Spleen (tissue), 11 donors: ENCODE measurements at regions not wholly inside any gene's neighbourhood (a gene's known extent, or its start where the extent isn't known, plus 50 kb on each side); places are given as distances from the start of the nearest gene placed in this dataset.

Experiments
- DNase-seq: peaks from one replicate; pipeline ENCODE4 v3.0.0-alpha.2; 2020
- H3K27ac ChIP-seq, 8 donors: fragments of 200-600 bp; sonication (generic) in 7 of 8; 1 replicate in 4 of 8; 2 replicates in 4 of 8; pipeline versions ENCODE4 v1.5.0 to v1.8.0; 2016 to 2021; ENCODE audit warnings: inconsistent platforms in 4 of 8, mild to moderate bottlenecking in 4 of 8, moderate library complexity in 1 of 8
- H3K27me3 ChIP-seq, 7 donors: fragments of 200-600 bp; sonication (generic) in 6 of 7; replicated peaks in 1 of 7; 1 replicate in 4 of 7; 2 replicates in 3 of 7; pipeline versions ENCODE4 v1.5.0 to v1.8.0; 2016 to 2021; ENCODE audit warnings: inconsistent platforms in 3 of 7, mild to moderate bottlenecking in 1 of 7
- H3K36me3 ChIP-seq, 6 donors: fragments of 200-600 bp; sonication (generic) in 5 of 6; 1 replicate in 4 of 6; 2 replicates in 2 of 6; pipeline versions ENCODE4 v1.5.0 to v1.8.0; 2016 to 2021; ENCODE audit warnings: inconsistent platforms in 2 of 6
- H3K4me1 ChIP-seq, 6 donors: fragments of 200-600 bp; sonication (generic) in 5 of 6; 1 replicate in 3 of 6; 2 replicates in 3 of 6; pipeline versions ENCODE4 v1.5.0 to v1.8.0; 2016 to 2021; ENCODE audit warnings: inconsistent platforms in 3 of 6
- H3K4me3 ChIP-seq, 8 donors: fragments of 200-600 bp; sonication (generic) in 7 of 8; 1 replicate in 4 of 8; 2 replicates in 4 of 8; pipeline versions ENCODE4 v1.5.0 to v1.8.0; 2016 to 2021; ENCODE audit warnings: inconsistent platforms in 4 of 8, mild to moderate bottlenecking in 4 of 8, moderate library complexity in 2 of 8
- H3K9me3 ChIP-seq, 8 donors: fragments of 200-600 bp; sonication (generic) in 7 of 8; 1 replicate in 4 of 8; 2 replicates in 4 of 8; pipeline versions ENCODE4 v1.5.0 to v1.8.0; 2016 to 2021; ENCODE audit warnings: inconsistent platforms in 4 of 8
- POLR2A ChIP-seq, 3 donors: fragments of 450-650 bp; IDR thresholded peaks; one replicate each; pipeline ENCODE4 v1.5.1; 2017; ENCODE audit warnings: antibody characterized with exemption in 3 of 3, mild to moderate bottlenecking in 1 of 3
- POLR2AphosphoS5 ChIP-seq, 3 donors: sonication (generic); formaldehyde crosslinking; IDR thresholded peaks; one replicate each; pipeline ENCODE4 v1.5.1; 2017; ENCODE audit warnings: antibody characterized with exemption in 3 of 3
- WGBS, 5 donors: extraction: QIAGEN DNeasy Blood & Tissue Kit in 3 of 5; methylation state at CpG; one replicate each; pipeline versions ENCODE4 v1.1.5 to v1.1.7; 2013 to 2018; 5-methylcytosine and 5-hydroxymethylcytosine counted together
- intact Hi-C: fragments of 100-400 bp; cut with DNase I; formaldehyde crosslinking; loops from one replicate; pipeline ENCODE4 v1.15.0; 2023; ENCODE audit warnings: low total_unique reads
- TF ChIP-seq, protein P1 (sequence below), 11 experiments: fragments of 200-600 bp in 7 of 11; fragments of 450-650 bp in 4 of 11; sonication (generic) in 4 of 11; IDR thresholded peaks in 8 of 11; conservative IDR thresholded peaks in 3 of 11; 1 replicate in 7 of 11; 2 replicates in 4 of 11; pipeline versions ENCODE4 v1.4.0 to v1.8.0; 2016 to 2021; ENCODE audit warnings: antibody characterized with exemption in 11 of 11, inconsistent platforms in 4 of 11, mild to moderate bottlenecking in 1 of 11
- donor health status: healthy with polysubstance abuse.
- donor health status: DM: no; HTN: no; CAD: no; lungs with moderate emphysema.
- donor health status: DM: no; HTN: no; CAD: no.
- donor health status: Bipolar disorder and iron deficiency.
- donor health status: healthy.
- donor health status: DM: no; HTN: no; CAD: no.
- donor health status: DM: yes; HTN: yes; CAD: no.

DNA sequence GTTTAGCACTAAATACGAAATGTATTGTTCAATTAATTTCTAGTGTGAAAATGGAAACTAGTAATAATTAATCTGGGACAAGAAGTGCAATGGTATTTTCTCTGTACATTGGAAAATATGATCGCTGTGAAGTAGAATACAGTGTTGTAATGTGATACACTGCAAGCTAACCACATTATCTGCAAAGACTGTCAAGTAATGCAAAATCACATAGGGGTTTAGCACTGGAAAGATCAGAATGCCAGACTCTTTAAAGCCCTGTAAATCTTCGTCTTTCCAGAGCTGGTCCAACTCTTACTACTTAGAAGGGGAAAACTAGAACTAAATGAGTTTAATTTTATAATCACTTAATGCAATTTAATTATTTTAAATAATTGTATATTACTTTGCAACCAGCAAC lies 544.5 kb upstream of the ANO3 start:
- Histone ChIP-seq H3K27ac (no peak overlapping the region), H3K4me3 (no peak overlapping the region), H3K4me1 (no peaks in the 10 kb centered on the region), H3K36me3 (no peaks in the 10 kb centered on the region), H3K27me3 (no peaks in the 10 kb centered on the region), H3K9me3 (peaks cover 0 to 3% (median 0%) of the 10 kb centered on the region in 8 donors)
- TF ChIP-seq POLR2AphosphoS5 (IDR thresholded peaks at IDR 0.05) (no peak), POLR2A (IDR thresholded peaks at IDR 0.05) (no peak)
- TF ChIP-seq, protein P1, sequence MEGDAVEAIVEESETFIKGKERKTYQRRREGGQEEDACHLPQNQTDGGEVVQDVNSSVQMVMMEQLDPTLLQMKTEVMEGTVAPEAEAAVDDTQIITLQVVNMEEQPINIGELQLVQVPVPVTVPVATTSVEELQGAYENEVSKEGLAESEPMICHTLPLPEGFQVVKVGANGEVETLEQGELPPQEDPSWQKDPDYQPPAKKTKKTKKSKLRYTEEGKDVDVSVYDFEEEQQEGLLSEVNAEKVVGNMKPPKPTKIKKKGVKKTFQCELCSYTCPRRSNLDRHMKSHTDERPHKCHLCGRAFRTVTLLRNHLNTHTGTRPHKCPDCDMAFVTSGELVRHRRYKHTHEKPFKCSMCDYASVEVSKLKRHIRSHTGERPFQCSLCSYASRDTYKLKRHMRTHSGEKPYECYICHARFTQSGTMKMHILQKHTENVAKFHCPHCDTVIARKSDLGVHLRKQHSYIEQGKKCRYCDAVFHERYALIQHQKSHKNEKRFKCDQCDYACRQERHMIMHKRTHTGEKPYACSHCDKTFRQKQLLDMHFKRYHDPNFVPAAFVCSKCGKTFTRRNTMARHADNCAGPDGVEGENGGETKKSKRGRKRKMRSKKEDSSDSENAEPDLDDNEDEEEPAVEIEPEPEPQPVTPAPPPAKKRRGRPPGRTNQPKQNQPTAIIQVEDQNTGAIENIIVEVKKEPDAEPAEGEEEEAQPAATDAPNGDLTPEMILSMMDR (IDR thresholded peaks at IDR 0.05 in 8 of 11, conservative IDR thresholded peaks at IDR 0.05 in 3 of 11), result no peak
- intact Hi-C loops, result no loop called here
- 50 to 57% (median 55%) methylated on average over 3 of the region's 3 CpGs for WGBS, 5 donors
- no peak for DNase-seq

DNA sequence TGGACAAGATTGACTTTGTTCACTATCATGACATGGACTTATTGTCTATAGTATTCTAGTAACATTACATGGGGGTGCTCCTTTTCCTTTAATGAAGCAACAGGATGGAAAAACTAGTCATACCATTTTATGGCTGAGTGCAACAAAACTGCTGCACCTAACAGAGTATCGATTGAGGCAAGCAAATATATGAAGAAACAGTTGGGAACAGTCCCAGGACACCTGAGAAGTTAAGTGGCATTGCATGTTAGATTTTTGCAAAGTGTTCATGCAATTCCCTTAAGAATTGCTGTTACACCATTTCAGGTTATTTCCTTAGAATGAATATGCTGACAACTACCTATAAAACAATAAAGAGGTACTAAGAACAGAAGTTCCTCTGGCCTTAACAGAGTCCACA lies 541.5 kb upstream of the ANO3 start:
- WGBS, 5 donors, result 75 to 86% (median 83%) methylated on average over 1 of the region's 1 CpG
- no peak for DNase-seq
- Histone ChIP-seq H3K27me3 (no peaks in the 10 kb centered on the region), H3K36me3 (no peaks in the 10 kb centered on the region), H3K27ac (no peak overlapping the region), H3K9me3 (no peaks in the 10 kb centered on the region), H3K4me3 (no peak overlapping the region), H3K4me1 (no peaks in the 10 kb centered on the region)
- intact Hi-C loops, result no loop called here
- TF ChIP-seq, protein P1 (IDR thresholded peaks at IDR 0.05 in 8 of 11, conservative IDR thresholded peaks at IDR 0.05 in 3 of 11), result no peak
- no peak for TF ChIP-seq POLR2A (IDR thresholded peaks at IDR 0.05)
- TF ChIP-seq POLR2AphosphoS5 (IDR thresholded peaks at IDR 0.05), result no peak

DNA sequence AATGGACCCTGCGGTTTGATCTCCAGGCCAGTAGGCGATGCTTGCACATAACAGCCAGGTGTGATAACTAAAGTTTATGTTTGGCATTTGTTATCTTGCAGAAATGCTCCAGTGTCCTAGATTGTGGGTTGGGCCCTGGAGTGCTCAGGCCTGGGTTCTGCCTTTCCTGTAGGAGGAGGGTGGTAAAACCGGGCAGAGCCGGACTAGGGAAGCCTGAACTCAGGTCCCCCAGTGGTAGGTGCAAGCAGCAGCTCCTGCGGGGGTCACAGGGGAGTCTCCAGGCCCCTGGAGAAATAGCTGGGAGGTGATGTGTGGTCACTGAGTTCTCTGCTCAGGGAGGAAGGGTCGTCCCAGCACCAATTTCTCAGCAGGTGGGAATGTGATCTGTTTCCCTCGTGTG lies 538.3 kb upstream of the ANO3 start:
- no peak overlapping the region for H3K27ac ChIP-seq
- 82 to 87% (median 85%) methylated on average over 7 of the region's 7 CpGs for WGBS, 5 donors
- no peaks in the 10 kb centered on the region for H3K27me3 ChIP-seq
- no peaks in the 10 kb centered on the region for H3K4me1 ChIP-seq
- peak; percentile 48 for DNase-seq
- H3K36me3 ChIP-seq, result no peaks in the 10 kb centered on the region
- intact Hi-C loops, result no loop called here
- H3K9me3 ChIP-seq, result no peaks in the 10 kb centered on the region
- TF ChIP-seq POLR2AphosphoS5 (IDR thresholded peaks at IDR 0.05) (no peak), POLR2A (IDR thresholded peaks at IDR 0.05) (no peak)
- TF ChIP-seq, protein P1 (IDR thresholded peaks at IDR 0.05 in 8 of 11, conservative IDR thresholded peaks at IDR 0.05 in 3 of 11), result no peak
- no peak overlapping the region for H3K4me3 ChIP-seq

DNA sequence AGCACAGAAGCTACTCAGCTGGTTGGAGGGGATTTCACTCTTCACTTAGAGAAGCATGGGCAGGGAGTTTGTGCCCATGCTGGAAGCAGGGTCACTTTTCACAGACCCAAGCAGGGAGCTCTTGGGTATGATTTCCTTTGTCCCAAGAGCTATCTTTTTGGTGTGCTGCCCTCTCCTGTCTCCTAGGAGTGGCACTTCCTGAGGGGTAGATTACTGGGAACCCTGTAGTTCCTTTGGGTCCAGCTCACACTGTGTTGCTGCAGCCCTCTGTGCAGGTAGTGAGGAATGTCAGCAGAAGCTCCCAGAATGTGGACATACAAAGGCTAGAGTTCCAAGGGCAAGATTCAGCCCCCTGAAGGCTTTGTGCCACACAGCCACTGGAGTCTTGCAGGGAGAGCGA lies 537.1 kb upstream of the ANO3 start:
- TF ChIP-seq, protein P1 (IDR thresholded peaks at IDR 0.05 in 8 of 11, conservative IDR thresholded peaks at IDR 0.05 in 3 of 11), result no peak
- Histone ChIP-seq H3K4me1 (no peaks in the 10 kb centered on the region), H3K27ac (no peak overlapping the region), H3K4me3 (no peak overlapping the region), H3K36me3 (no peaks in the 10 kb centered on the region), H3K9me3 (no peaks in the 10 kb centered on the region), H3K27me3 (no peaks in the 10 kb centered on the region)
- intact Hi-C loops, result no loop called here
- no peak for DNase-seq
- 82 to 100% (median 89%) methylated on average over 1 of the region's 1 CpG; no CpG with 5 or more reads in 1 of the 5 donors for WGBS, 5 donors
